ENCODE measurements at regions not wholly inside any gene's neighbourhood (a gene's known extent, or its start where the extent isn't known, plus 50 kb on each side); places are given as distances from the start of the nearest gene placed in this dataset.

DNA sequence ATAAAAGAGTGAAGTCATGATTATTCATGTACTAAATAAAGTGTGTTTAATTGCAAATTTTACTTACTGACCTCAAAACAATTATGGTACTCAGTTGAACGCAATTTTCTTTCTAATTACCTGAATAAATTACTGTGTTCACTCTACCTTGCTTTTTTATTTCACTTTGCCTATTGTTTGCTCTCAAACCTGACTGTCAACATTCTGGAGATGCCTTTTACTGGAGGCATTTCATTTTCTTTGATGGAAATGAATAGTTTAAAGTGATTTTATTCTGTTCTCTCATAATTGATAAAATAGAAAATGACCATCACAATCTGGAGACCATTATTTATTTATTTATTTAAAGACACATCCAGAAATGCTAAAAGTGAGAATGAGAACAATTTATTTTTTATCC lies 811.5 kb upstream of the ATXN8OS start:
- no peak for DNase-seq
- no peaks in the 10 kb centered on the region for H3K27me3 ChIP-seq
- no peaks in the 10 kb centered on the region for H3K9me3 ChIP-seq
- TF ChIP-seq, protein P1, sequence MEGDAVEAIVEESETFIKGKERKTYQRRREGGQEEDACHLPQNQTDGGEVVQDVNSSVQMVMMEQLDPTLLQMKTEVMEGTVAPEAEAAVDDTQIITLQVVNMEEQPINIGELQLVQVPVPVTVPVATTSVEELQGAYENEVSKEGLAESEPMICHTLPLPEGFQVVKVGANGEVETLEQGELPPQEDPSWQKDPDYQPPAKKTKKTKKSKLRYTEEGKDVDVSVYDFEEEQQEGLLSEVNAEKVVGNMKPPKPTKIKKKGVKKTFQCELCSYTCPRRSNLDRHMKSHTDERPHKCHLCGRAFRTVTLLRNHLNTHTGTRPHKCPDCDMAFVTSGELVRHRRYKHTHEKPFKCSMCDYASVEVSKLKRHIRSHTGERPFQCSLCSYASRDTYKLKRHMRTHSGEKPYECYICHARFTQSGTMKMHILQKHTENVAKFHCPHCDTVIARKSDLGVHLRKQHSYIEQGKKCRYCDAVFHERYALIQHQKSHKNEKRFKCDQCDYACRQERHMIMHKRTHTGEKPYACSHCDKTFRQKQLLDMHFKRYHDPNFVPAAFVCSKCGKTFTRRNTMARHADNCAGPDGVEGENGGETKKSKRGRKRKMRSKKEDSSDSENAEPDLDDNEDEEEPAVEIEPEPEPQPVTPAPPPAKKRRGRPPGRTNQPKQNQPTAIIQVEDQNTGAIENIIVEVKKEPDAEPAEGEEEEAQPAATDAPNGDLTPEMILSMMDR (IDR thresholded peaks at IDR 0.05), result no peak
- intact Hi-C loops (cut with DNase I), result no loop called here
- H3K4me1 ChIP-seq, result no peaks in the 10 kb centered on the region
- no peak for ATAC-seq
- no peak overlapping the region for H3K4me3 ChIP-seq
- H3K36me3 ChIP-seq, result no peaks in the 10 kb centered on the region
- 33 to 71% methylated on average over 1 of the region's 1 CpG for WGBS, 2 donors
- no peak overlapping the region for H3K27ac ChIP-seq

DNA sequence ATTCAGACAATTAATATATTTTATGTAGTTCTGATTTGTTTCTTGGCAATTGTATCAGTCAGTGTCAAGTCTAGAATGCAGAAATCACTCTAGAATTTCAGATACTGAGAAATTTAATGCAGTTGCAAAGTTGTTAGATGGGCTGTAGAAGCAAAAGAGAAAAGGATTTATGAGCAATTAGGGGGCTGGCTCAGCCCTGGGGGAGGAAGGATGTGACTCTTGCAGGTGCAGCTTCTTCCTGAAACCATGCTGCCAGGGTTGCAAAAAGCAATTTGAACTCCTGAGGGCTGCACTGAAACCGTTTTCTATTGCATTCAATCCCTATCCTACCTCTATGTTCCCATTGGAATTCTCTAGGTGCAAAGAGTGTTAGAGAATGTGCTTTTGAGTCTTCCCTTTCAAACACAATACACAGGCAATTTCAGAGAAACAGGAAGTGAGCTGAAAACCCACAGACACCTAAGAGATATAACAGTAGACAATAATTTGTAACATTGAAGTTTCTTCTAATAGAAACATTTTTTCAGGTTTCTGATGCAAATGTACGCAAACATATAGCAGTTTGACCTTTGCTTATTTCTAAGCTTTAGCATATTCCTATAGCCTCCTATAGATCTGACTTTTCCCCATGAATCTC lies 814.7 kb upstream of the ATXN8OS start:
- Histone ChIP-seq H3K4me3 (no peak overlapping the region), H3K9me3 (no peaks in the 10 kb centered on the region), H3K4me1 (no peaks in the 10 kb centered on the region), H3K27ac (no peak overlapping the region), H3K27me3 (no peaks in the 10 kb centered on the region), H3K36me3 (no peaks in the 10 kb centered on the region)
- intact Hi-C loops (cut with DNase I), result no loop called here
- DNase-seq (no peak), ATAC-seq (no peak)
- TF ChIP-seq, protein P1 (IDR thresholded peaks at IDR 0.05), result no peak
- 65 to 66% methylated on average over 2 of the region's 2 CpGs for WGBS, 2 donors

DNA sequence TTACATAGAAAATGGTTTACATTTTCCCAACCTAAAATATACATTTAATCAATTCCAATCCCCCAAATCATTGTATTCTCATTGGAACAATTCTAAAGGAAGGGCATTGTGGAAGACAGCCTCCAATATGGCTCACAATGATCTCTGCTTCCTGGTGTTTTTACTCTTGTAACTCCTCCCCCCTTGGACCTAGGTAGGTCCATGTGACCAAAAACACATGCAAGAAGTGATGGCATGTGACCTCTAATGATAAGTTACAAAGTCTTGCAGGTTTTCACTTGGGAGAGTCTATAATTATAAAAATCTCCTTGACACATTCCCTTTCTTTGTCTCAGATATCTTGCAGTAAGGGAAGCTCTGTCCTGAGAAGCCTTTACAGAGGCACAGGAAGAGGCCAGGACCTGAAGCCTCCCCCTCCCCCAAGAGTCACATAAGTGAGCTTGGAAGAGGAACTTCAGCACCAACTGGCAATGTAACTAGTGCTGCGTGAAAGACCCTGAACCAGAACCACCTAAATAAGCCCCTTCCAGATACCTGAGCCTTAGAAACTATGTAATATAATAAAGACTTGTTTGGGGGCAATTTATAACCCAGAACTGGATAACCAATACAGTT lies 816.2 kb upstream of the ATXN8OS start:
- no peak overlapping the region for H3K4me3 ChIP-seq
- no peak overlapping the region for H3K27ac ChIP-seq
- intact Hi-C loops (cut with DNase I), result no loop called here
- H3K4me1 ChIP-seq, result no peaks in the 10 kb centered on the region
- ATAC-seq (no peak), DNase-seq (no peak)
- whole genome bisulfite sequencing, 2 donors, result 91 to 92% methylated on average over 1 of the region's 1 CpG
- no peaks in the 10 kb centered on the region for H3K36me3 ChIP-seq
- no peaks in the 10 kb centered on the region for H3K27me3 ChIP-seq
- no peaks in the 10 kb centered on the region for H3K9me3 ChIP-seq
- TF ChIP-seq, protein P1 (IDR thresholded peaks at IDR 0.05), result no peak

DNA sequence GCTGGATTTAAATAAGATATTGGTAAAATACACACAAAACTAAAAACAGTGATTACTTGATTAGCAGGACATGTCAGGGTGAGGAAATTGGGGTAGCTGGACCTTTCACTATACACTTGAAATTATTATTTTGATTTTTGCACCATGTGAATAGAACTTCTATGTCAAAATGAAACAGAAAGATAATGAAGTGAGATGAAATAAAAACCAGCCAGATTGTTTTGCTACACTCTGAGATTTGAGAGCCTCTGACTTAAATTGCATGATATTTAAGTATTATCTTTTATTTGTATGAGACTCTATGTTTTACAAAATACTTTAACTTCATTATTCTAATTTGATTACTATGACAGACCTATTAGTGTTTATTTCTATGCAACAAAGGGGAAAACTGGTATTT lies 819.6 kb upstream of the ATXN8OS start:
- TF ChIP-seq, protein P1 (IDR thresholded peaks at IDR 0.05), result no peak
- no peaks in the 10 kb centered on the region for H3K27me3 ChIP-seq
- H3K36me3 ChIP-seq, result no peaks in the 10 kb centered on the region
- ATAC-seq, result no peak
- intact Hi-C loops (cut with DNase I), result no loop called here
- no peak overlapping the region for H3K27ac ChIP-seq
- DNase-seq, result no peak
- H3K9me3 ChIP-seq, result peaks cover 0 to 23% (median 0%) of the 10 kb centered on the region in 11 donors
- H3K4me3 ChIP-seq, result no peak overlapping the region
- no peaks in the 10 kb centered on the region for H3K4me1 ChIP-seq

All from heart right ventricle (tissue), 16 donors.